Neural progenitor cell (in vitro differentiated cells): ENCODE measurements at regions not wholly inside any gene's neighbourhood (a gene's known extent, or its start where the extent isn't known, plus 50 kb on each side); places are given as distances from the start of the nearest gene placed in this dataset.

Source experiments
- DNase-seq: peaks from one replicate; pipeline ENCODE4 v3.0.0-alpha.2; 2016; ENCODE audit warnings: low spot score
- H2AFZ ChIP-seq: fragments of 200-600 bp; sonication (generic); replicated peaks from 2 replicates; pipeline ENCODE4 v1.6.1; 2016; ENCODE audit warnings: antibody characterized with exemption
- H3F3A ChIP-seq: fragments of 200-600 bp; sonication (generic); 2 replicates; pipeline ENCODE4 v1.6.1; 2016; ENCODE audit warnings: antibody characterized with exemption, low read depth
- H3K27ac ChIP-seq: fragments of 200-600 bp; sonication (generic); 2 replicates; pipeline ENCODE4 v1.5.1; 2016; ENCODE audit warnings: mild to moderate bottlenecking
- H3K27me3 ChIP-seq: fragments of 200-600 bp; sonication (generic); 2 replicates; pipeline ENCODE4 v1.6.1; 2016; ENCODE audit warnings: mild to moderate bottlenecking, moderate library complexity
- H3K36me3 ChIP-seq: fragments of 200-600 bp; sonication (generic); 2 replicates; pipeline ENCODE4 v1.5.1; 2016
- H3K4me1 ChIP-seq: fragments of 200-600 bp; sonication (generic); 2 replicates; pipeline ENCODE4 v1.6.1; 2016; ENCODE audit warnings: mixed run types
- H3K4me2 ChIP-seq: fragments of 200-600 bp; sonication (generic); 2 replicates; pipeline ENCODE4 v1.6.1; 2016
- H3K4me3 ChIP-seq: fragments of 200-600 bp; sonication (generic); 2 replicates; pipeline ENCODE4 v1.5.1; 2016
- H3K79me2 ChIP-seq: fragments of 200-600 bp; sonication (generic); 2 replicates; pipeline ENCODE4 v1.6.1; 2016; ENCODE audit warnings: low read depth
- H3K9ac ChIP-seq: fragments of 200-600 bp; sonication (generic); 2 replicates; pipeline ENCODE4 v1.6.1; 2016
- H3K9me3 ChIP-seq: fragments of 200-600 bp; sonication (generic); 2 replicates; pipeline ENCODE4 v1.5.1; 2016; ENCODE audit warnings: low read depth
- H4K20me1 ChIP-seq: fragments of 200-600 bp; sonication (generic); 2 replicates; pipeline ENCODE4 v1.6.1; 2016; ENCODE audit warnings: low read depth
- H3K27ac Mint-ChIP-seq: 3 replicates; pipeline ENCODE4 v1.8.0; 2021; ENCODE audit warnings: mixed read lengths
- H3K27me3 Mint-ChIP-seq: 2 replicates; pipeline ENCODE4 v1.8.0; 2022; ENCODE audit warnings: low read depth, mild to moderate bottlenecking, inconsistent platforms, moderate library complexity, mixed read lengths; ENCODE audit not compliant: insufficient read depth
- H3K36me3 Mint-ChIP-seq: 3 replicates; pipeline ENCODE4 v1.8.0; 2021; ENCODE audit warnings: mixed read lengths
- H3K4me1 Mint-ChIP-seq: 3 replicates; pipeline ENCODE4 v1.8.0; 2021; ENCODE audit warnings: mixed read lengths
- H3K4me3 Mint-ChIP-seq: 3 replicates; pipeline ENCODE4 v1.8.0; 2021; ENCODE audit warnings: mild to moderate bottlenecking, moderate library complexity, mixed read lengths
- H3K9me3 Mint-ChIP-seq: 3 replicates; pipeline ENCODE4 v1.8.0; 2020; ENCODE audit warnings: mixed read lengths
- EZH2phosphoT487 ChIP-seq: fragments of 200-600 bp; sonication (generic); IDR thresholded peaks from 2 replicates; pipeline ENCODE4 v1.6.1; 2017; ENCODE audit warnings: antibody characterized with exemption
- TF ChIP-seq, protein P1 (sequence below): fragments of 200-600 bp; sonication (generic); IDR thresholded peaks from 2 replicates; pipeline ENCODE4 v1.5.1; 2017; ENCODE audit warnings: antibody characterized with exemption, mild to moderate bottlenecking

DNA sequence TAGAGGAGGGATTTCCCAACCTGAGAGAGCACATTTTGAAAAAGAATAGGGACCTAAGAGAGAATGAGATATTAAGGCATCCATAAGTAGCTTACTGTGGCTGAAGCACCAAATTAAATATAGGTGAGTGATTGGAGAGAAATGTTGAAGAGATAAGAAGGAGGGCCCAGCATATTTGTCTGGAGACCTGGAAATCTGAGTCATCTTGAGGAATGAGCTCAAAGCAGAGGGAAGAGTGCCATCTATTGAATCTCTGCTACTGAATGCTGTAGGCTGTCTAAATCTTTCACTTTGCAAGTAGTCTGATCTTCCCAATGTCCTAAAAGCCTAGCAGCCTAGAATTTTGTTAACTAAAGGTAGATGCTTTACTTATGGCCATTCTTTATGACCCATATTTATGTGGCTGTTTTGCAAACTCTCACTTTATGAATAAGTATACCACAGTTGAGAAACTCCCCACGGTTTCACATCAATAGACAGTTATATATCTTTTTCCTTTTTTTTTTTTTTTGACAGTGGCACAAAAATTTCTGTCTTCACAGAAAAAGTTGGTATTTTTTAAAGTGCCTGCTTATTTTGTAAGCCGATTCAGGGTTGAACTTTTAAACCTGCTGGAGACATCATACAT is 2093.5 kb downstream of the LRRC4C start:
- Mint-ChIP-seq H3K9me3 (no peaks in the 10 kb centered on the region), H3K36me3 (no peaks in the 10 kb centered on the region), H3K27ac (no peak overlapping the region), H3K27me3 (no peaks in the 10 kb centered on the region), H3K4me1 (no peaks in the 10 kb centered on the region), H3K4me3 (no peak overlapping the region)
- Histone ChIP-seq H4K20me1 (no peaks in the 10 kb centered on the region), H3K4me1 (no peaks in the 10 kb centered on the region), H3K4me3 (no peak overlapping the region), H3K4me2 (no peak overlapping the region), H3F3A (no peaks in the 10 kb centered on the region), H3K9me3 (no peaks in the 10 kb centered on the region), H3K27ac (no peak overlapping the region), H3K9ac (no peak overlapping the region), H3K79me2 (no peaks in the 10 kb centered on the region), H3K36me3 (no peaks in the 10 kb centered on the region), H3K27me3 (no peaks in the 10 kb centered on the region), H2AFZ (no peak overlapping the region)
- TF ChIP-seq, protein P1, sequence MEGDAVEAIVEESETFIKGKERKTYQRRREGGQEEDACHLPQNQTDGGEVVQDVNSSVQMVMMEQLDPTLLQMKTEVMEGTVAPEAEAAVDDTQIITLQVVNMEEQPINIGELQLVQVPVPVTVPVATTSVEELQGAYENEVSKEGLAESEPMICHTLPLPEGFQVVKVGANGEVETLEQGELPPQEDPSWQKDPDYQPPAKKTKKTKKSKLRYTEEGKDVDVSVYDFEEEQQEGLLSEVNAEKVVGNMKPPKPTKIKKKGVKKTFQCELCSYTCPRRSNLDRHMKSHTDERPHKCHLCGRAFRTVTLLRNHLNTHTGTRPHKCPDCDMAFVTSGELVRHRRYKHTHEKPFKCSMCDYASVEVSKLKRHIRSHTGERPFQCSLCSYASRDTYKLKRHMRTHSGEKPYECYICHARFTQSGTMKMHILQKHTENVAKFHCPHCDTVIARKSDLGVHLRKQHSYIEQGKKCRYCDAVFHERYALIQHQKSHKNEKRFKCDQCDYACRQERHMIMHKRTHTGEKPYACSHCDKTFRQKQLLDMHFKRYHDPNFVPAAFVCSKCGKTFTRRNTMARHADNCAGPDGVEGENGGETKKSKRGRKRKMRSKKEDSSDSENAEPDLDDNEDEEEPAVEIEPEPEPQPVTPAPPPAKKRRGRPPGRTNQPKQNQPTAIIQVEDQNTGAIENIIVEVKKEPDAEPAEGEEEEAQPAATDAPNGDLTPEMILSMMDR: peak; percentile 48
- TF ChIP-seq EZH2phosphoT487: no peak
- peak; percentile 20 for DNase-seq

DNA sequence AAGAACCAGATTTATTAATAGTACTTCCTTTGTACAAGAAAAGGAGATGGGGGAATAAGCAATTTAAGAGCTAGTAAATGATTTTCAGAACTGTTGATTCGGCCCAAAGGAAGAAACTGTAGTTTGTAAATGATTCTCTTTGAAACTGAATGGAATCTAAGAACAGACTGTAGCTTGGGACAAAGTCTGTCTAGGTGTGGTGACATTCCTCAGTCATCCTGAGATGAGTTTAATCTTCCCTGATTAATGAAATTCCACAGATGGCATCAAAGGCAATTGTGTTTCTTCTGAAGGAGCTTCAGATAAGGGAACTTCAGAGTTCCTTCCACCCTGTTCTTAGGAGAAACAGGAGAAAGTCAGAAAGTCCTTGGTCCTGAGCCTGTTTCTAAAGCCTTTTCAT is 2095.9 kb downstream of the LRRC4C start:
- Histone ChIP-seq H2AFZ (no peak overlapping the region), H3K79me2 (no peaks in the 10 kb centered on the region), H3K9ac (no peak overlapping the region), H3K4me2 (no peak overlapping the region), H3F3A (no peaks in the 10 kb centered on the region), H3K27me3 (no peaks in the 10 kb centered on the region), H3K9me3 (no peaks in the 10 kb centered on the region), H3K4me3 (no peak overlapping the region), H3K27ac (no peak overlapping the region), H3K36me3 (no peaks in the 10 kb centered on the region), H3K4me1 (no peaks in the 10 kb centered on the region), H4K20me1 (no peaks in the 10 kb centered on the region)
- TF ChIP-seq, protein P1: no peak
- Mint-ChIP-seq H3K36me3 (no peaks in the 10 kb centered on the region), H3K9me3 (no peaks in the 10 kb centered on the region), H3K27me3 (no peaks in the 10 kb centered on the region), H3K4me3 (no peak overlapping the region), H3K27ac (no peak overlapping the region), H3K4me1 (no peaks in the 10 kb centered on the region)
- no peak for DNase-seq

DNA sequence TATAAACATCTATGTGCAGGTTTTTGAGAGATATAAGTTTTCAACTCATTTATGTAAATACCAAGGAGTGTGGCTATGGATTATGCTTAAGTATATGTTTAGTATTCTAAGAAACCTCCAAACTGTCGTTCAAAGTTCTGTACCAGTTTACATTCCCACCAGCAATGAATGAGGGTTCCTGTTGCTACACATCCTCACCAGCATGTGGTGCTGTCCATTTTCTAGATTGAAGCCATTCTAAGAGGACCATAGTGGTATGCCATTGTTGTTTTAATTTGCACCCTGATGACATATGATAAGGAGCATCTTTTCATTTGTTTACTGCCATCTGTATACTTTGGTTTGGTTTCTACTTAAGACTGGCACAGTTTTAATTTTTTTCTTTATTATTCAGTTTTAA is 2097.9 kb downstream of the LRRC4C start:
- no peak overlapping the region for H3K4me3 ChIP-seq
- no peak overlapping the region for H3K27ac Mint-ChIP-seq
- H3K36me3 ChIP-seq: no peaks in the 10 kb centered on the region
- H4K20me1 ChIP-seq: no peaks in the 10 kb centered on the region
- H3K36me3 Mint-ChIP-seq: no peaks in the 10 kb centered on the region
- H3K9ac ChIP-seq: no peak overlapping the region
- no peaks in the 10 kb centered on the region for H3K27me3 Mint-ChIP-seq
- no peaks in the 10 kb centered on the region for H3K4me1 Mint-ChIP-seq
- H3K4me2 ChIP-seq: no peak overlapping the region
- no peaks in the 10 kb centered on the region for H3K27me3 ChIP-seq
- no peak overlapping the region for H3K4me3 Mint-ChIP-seq
- no peaks in the 10 kb centered on the region for H3K4me1 ChIP-seq
- DNase-seq: no peak
- no peaks in the 10 kb centered on the region for H3F3A ChIP-seq
- TF ChIP-seq, protein P1: peak; percentile 28
- no peak for TF ChIP-seq EZH2phosphoT487
- no peak overlapping the region for H2AFZ ChIP-seq
- no peaks in the 10 kb centered on the region for H3K9me3 Mint-ChIP-seq
- no peak overlapping the region for H3K27ac ChIP-seq
- no peaks in the 10 kb centered on the region for H3K79me2 ChIP-seq
- H3K9me3 ChIP-seq: no peaks in the 10 kb centered on the region
